ENCODE measurements at regions not wholly inside any gene's neighbourhood (a gene's known extent, or its start where the extent isn't known, plus 50 kb on each side); places are given as distances from the start of the nearest gene placed in this dataset.

GRCh38 chr21:41640748-41641509, 125.9 kb downstream of the RIPK4 start:
- peaks cover 0 to 2% (median 0%) of the 10 kb centered on the region in 4 experiments; a peak in 1 of 7 replicates for H3K4me1 ChIP-seq (replicated peaks in 1 of 4; ENCODE audit: control insufficient read depth in 3 of 4, insufficient read depth in 4 of 4, low read length in 3 of 4)
- peaks cover 0 to under 1% of the 10 kb centered on the region in 2 experiments for H4K20me1 ChIP-seq (replicated peaks in 1 of 2; ENCODE audit: control insufficient read depth in 1 of 2, insufficient read depth in 2 of 2, low read length in 2 of 2)
- H3K4me3 ChIP-seq (ENCODE audit: extremely low read depth in 1 of 4, insufficient read depth in 2 of 4, low read depth in 3 of 4, low read length in 4 of 4): no peak overlapping the region
- no peak overlapping the region for H4K8ac ChIP-seq (ENCODE audit: extremely low read depth, insufficient read depth, low read length)
- no peak overlapping the region for H2BK15ac ChIP-seq (ENCODE audit: low read length)
- H3K23ac ChIP-seq (ENCODE audit: insufficient read length): no peak overlapping the region
- H2BK120ac ChIP-seq (replicated peaks; ENCODE audit: low read depth, low read length): no peak overlapping the region
- no peak overlapping the region for H2AK5ac ChIP-seq (ENCODE audit: low read depth, low read length)
- no peak overlapping the region for H3K4me2 ChIP-seq (ENCODE audit: insufficient read depth in 1 of 2, low read depth in 2 of 2, low read length in 2 of 2)
- H2BK12ac ChIP-seq (ENCODE audit: low read depth, low read length): no peak overlapping the region
- H4K5ac ChIP-seq (ENCODE audit: insufficient read length, low read depth, low read length): no peak overlapping the region
- WGBS, 2 experiments (ENCODE audit: extremely low coverage in 1 of 2, insufficient coverage in 1 of 2, insufficient read length in 1 of 2, insufficient replicate concordance in 2 of 2, low coverage in 1 of 2, low lambda C conversion rate in 2 of 2, missing lambda C conversion rate in 1 of 2): 82% methylated on average over 6 of the region's 6 CpGs; no CpG with 5 or more reads in 1 of the 2 experiments
- DNase-seq (ENCODE audit: low read depth in 1 of 2, low spot score in 2 of 2) (no peak), FAIRE-seq (no peak)
- H3K23me2 ChIP-seq (ENCODE audit: low read depth, low read length): peaks cover 2% of the 10 kb centered on the region; the same call in 1 of the 2 replicates
- H3K36me3 ChIP-seq (ENCODE audit: control insufficient read depth in 2 of 4, insufficient read depth in 4 of 4, low read length in 3 of 4): no peaks in the 10 kb centered on the region
- POLR2A ChIA-PET (ENCODE audit: partially characterized antibody): no interaction called here
- no peak overlapping the region for H3K27ac ChIP-seq (ENCODE audit: low read depth, low read length)
- no peaks in the 10 kb centered on the region for H3K27me3 ChIP-seq (replicated peaks in 1 of 4; ENCODE audit: control insufficient read depth in 3 of 4, extremely low read depth in 1 of 4, insufficient read depth in 3 of 4, low read length in 3 of 4)
- no peak overlapping the region for H4K91ac ChIP-seq (replicated peaks; ENCODE audit: insufficient read length, low read length)
- no peaks in the 10 kb centered on the region for H3K9me3 ChIP-seq (ENCODE audit: insufficient read depth in 2 of 2, low read depth in 1 of 2, low read length in 1 of 2)
- H2BK20ac ChIP-seq (ENCODE audit: low read length): no peak overlapping the region
- no peak overlapping the region for H3K14ac ChIP-seq (ENCODE audit: insufficient read length)
- no peak overlapping the region for H3K56ac ChIP-seq (replicated peaks; ENCODE audit: insufficient read length, low read depth, low read length)
- H3K9ac ChIP-seq (replicated peaks in 1 of 4; ENCODE audit: extremely low read depth in 1 of 4, low read depth in 3 of 4, low read length in 3 of 4): no peak overlapping the region
- H2BK5ac ChIP-seq (ENCODE audit: low read depth, low read length): no peak overlapping the region
- H3K18ac ChIP-seq (ENCODE audit: extremely low read depth, low read length): no peak overlapping the region
- CTCF ChIA-PET (ENCODE audit: partially characterized antibody): interaction anchor here (1.2 to 1.6 kb wide), 3 partner anchors 28 to 138 kb away, joined by 3 to 4 read pairs (median 3); no protein-coding TSS in a partner anchor
- H2AFZ ChIP-seq (ENCODE audit: low read length): no peak overlapping the region
- no peaks in the 10 kb centered on the region for H3K79me1 ChIP-seq (ENCODE audit: low read depth, low read length)
- H3K4ac ChIP-seq (replicated peaks; ENCODE audit: insufficient read length, low read depth, low read length): no peak overlapping the region
- H3K79me2 ChIP-seq (ENCODE audit: control insufficient read depth in 1 of 2, insufficient read depth in 2 of 2, low read length in 2 of 2): no peaks in the 10 kb centered on the region
- no peak for TF ChIP-seq TEAD4 (IDR thresholded peaks at IDR 0.05; ENCODE audit: low read depth, low read length)
- no peak for TF ChIP-seq SRF (IDR thresholded peaks at IDR 0.05; ENCODE audit: low read depth, low read length)
- TF ChIP-seq TBP (IDR thresholded peaks at IDR 0.05; ENCODE audit: low read depth, low read length): no peak
- TF ChIP-seq CBX8 (IDR thresholded peaks at IDR 0.05; ENCODE audit: borderline replicate concordance, low read depth, low read length): no peak
- TF ChIP-seq BACH1 (IDR thresholded peaks at IDR 0.05; ENCODE audit: low read length): no peak
- no peak for TF ChIP-seq RAD21 (IDR thresholded peaks at IDR 0.05 in 1 of 2, conservative IDR thresholded peaks at IDR 0.05 in 1 of 2; ENCODE audit: low read depth in 2 of 2, low read length in 2 of 2)
- no peak for TF ChIP-seq CTCF (IDR thresholded peaks at IDR 0.05; ENCODE audit: control extremely low read depth in 1 of 3, insufficient read depth in 1 of 3, low read depth in 1 of 3, low read length in 3 of 3)
- TF ChIP-seq HDAC6 (IDR thresholded peaks at IDR 0.05; ENCODE audit: low read depth, low read length): no peak
- TF ChIP-seq RBBP5 (IDR thresholded peaks at IDR 0.05; ENCODE audit: borderline replicate concordance, low read depth, low read length): no peak
- TF ChIP-seq SIN3A (conservative IDR thresholded peaks at IDR 0.05 in 1 of 2, IDR thresholded peaks at IDR 0.05 in 1 of 2; ENCODE audit: low read depth in 1 of 2, low read length in 2 of 2): no peak

Data from H1 (cell line).